ENCODE measurements at regions not wholly inside any gene's neighbourhood (a gene's known extent, or its start where the extent isn't known, plus 50 kb on each side); places are given as distances from the start of the nearest gene placed in this dataset.
"Not testable (repeated sequence)": the region's sequence is repeated elsewhere in the genome, so short reads cannot be mapped to it uniquely, and the experiment has no call there.

- no peak for TF ChIP-seq EZH2 (IDR thresholded peaks at IDR 0.05)
- TF ChIP-seq FOXP2 (optimal IDR thresholded peaks at IDR 0.05; ENCODE audit: control extremely low read depth, extremely low read length, insufficient read depth): no peak
- no peak for TF ChIP-seq POLR2AphosphoS5 (IDR thresholded peaks at IDR 0.05; ENCODE audit: borderline replicate concordance, low read depth, low read length)
- H3K36me3 ChIP-seq (ENCODE audit: insufficient read depth, low read length): no peaks in the 10 kb centered on the region
- no peak overlapping the region for H3K9ac ChIP-seq (ENCODE audit: insufficient read length)
- no peak for DNase-seq (ENCODE audit: low read depth, low spot score)
- H3K4me3 ChIP-seq: no peak overlapping the region
- no peaks in the 10 kb centered on the region for H3K9me3 ChIP-seq (ENCODE audit: low read depth, low read length)
- H3K27ac ChIP-seq: no peak overlapping the region
Measured at GRCh38 chr11:122592641-122593040, 62.9 kb upstream of the UBASH3B start.

DNA sequence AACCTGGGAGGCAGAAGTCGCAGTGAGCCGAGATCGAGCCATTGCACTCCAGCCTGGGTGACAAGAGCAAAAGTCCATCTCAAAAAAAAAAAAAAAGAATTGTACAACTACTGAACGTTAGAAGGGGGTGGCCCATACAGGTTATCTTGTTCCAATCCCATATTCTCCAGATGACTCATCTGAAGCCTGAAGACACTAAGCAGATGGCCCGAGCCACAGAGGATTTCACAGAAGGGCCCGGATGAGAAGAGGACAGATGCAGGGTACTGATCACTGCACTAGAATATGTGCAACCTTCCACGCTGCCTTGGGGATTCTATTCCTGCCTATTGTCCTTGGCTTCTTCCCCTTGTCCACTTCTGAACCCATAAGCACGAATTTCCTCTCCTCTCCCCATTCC lies 70.9 kb upstream of the UBASH3B start:
- H3K36me3 ChIP-seq (ENCODE audit: insufficient read depth, low read length): no peaks in the 10 kb centered on the region
- no peaks in the 10 kb centered on the region for H3K9me3 ChIP-seq (ENCODE audit: low read depth, low read length)
- no peak for TF ChIP-seq POLR2AphosphoS5 (IDR thresholded peaks at IDR 0.05; ENCODE audit: borderline replicate concordance, low read depth, low read length)
- TF ChIP-seq EZH2 (IDR thresholded peaks at IDR 0.05): no peak
- TF ChIP-seq FOXP2 (optimal IDR thresholded peaks at IDR 0.05; ENCODE audit: control extremely low read depth, extremely low read length, insufficient read depth): no peak
- no peak overlapping the region for H3K27ac ChIP-seq
- DNase-seq (ENCODE audit: low read depth, low spot score): no peak
- no peak overlapping the region for H3K4me3 ChIP-seq
- no peak overlapping the region for H3K9ac ChIP-seq (ENCODE audit: insufficient read length)

- not testable (repeated sequence) for H3K36me3 ChIP-seq (ENCODE audit: insufficient read depth, low read length); H3K4me3 ChIP-seq; H3K9ac ChIP-seq (ENCODE audit: insufficient read length); H3K27ac ChIP-seq; DNase-seq (ENCODE audit: low read depth, low spot score); H3K9me3 ChIP-seq (ENCODE audit: low read depth, low read length)
Measured at GRCh38 chr11:122580071-122580470, 75.5 kb upstream of the UBASH3B start.

DNA sequence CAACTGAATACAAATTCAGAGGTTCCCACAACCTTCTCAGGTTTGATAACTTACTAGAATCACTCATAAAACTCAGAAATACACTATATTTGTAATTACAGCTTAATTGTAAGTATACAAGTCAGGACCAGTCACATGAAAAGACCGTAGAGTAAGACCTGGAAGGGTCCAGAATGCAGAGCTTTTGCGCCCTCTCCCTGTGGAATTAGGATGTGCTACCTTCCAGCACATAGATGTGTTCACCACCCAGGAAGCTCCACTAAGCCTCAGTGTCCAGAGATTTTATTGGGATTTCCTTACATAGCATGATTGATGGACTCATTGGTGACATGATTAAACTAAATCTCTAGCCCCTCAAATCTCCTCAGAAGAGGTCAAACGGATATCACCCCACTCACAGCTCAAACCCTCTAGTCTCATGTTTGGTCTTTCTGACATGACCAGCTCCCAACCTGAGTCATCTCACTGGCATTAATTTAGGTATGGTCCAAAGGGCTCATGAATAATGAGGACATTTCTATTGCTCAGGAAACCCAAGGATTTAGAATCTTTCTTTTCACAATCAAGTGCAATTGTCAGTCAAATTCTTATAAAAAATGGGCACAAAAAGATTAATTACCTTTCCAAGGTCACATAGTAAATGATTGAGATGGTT lies 77.2 kb upstream of the UBASH3B start:
- H3K36me3 ChIP-seq (ENCODE audit: insufficient read depth, low read length): no peaks in the 10 kb centered on the region
- H3K9ac ChIP-seq (ENCODE audit: insufficient read length): no peak overlapping the region
- no peak overlapping the region for H3K4me3 ChIP-seq
- no peak for DNase-seq (ENCODE audit: low read depth, low spot score)
- TF ChIP-seq FOXP2 (optimal IDR thresholded peaks at IDR 0.05; ENCODE audit: control extremely low read depth, extremely low read length, insufficient read depth) (no peak), EZH2 (IDR thresholded peaks at IDR 0.05) (no peak), POLR2AphosphoS5 (IDR thresholded peaks at IDR 0.05; ENCODE audit: borderline replicate concordance, low read depth, low read length) (no peak)
- H3K27ac ChIP-seq: no peak overlapping the region
- H3K9me3 ChIP-seq (ENCODE audit: low read depth, low read length): no peaks in the 10 kb centered on the region

DNA sequence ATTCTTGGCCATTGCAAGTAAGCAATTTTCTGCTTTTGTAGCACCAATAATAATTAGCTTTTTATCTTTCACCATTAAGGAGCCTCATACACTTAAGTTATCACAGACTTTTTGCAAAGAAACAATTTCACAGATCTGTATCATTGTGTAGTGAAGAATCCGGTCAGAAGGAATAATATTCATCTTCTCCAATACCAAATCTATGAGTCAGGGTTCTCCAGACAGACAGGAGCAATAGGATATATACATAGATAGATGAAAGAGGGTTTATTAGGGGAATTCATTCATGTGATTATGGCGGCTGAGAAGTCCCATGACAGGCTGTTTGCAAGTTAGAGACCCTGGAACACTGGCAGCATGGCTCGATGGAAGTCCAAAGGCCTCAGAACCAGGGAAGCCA lies 82.9 kb upstream of the UBASH3B start:
- DNase-seq (ENCODE audit: low read depth, low spot score): no peak
- Histone ChIP-seq H3K27ac (no peak overlapping the region), H3K9ac (ENCODE audit: insufficient read length) (no peak overlapping the region), H3K36me3 (ENCODE audit: insufficient read depth, low read length) (no peaks in the 10 kb centered on the region), H3K4me3 (no peak overlapping the region), H3K9me3 (ENCODE audit: low read depth, low read length) (no peaks in the 10 kb centered on the region)
- TF ChIP-seq EZH2 (IDR thresholded peaks at IDR 0.05): no peak
- TF ChIP-seq POLR2AphosphoS5 (IDR thresholded peaks at IDR 0.05; ENCODE audit: borderline replicate concordance, low read depth, low read length): no peak
- TF ChIP-seq FOXP2 (optimal IDR thresholded peaks at IDR 0.05; ENCODE audit: control extremely low read depth, extremely low read length, insufficient read depth): no peak

- TF ChIP-seq EZH2 (IDR thresholded peaks at IDR 0.05) (no peak), FOXP2 (optimal IDR thresholded peaks at IDR 0.05; ENCODE audit: control extremely low read depth, extremely low read length, insufficient read depth) (no peak), POLR2AphosphoS5 (IDR thresholded peaks at IDR 0.05; ENCODE audit: borderline replicate concordance, low read depth, low read length) (no peak)
- DNase-seq (ENCODE audit: low read depth, low spot score): no peak
- no peak overlapping the region for H3K9ac ChIP-seq (ENCODE audit: insufficient read length)
- H3K27ac ChIP-seq: no peak overlapping the region
- H3K9me3 ChIP-seq (ENCODE audit: low read depth, low read length): no peaks in the 10 kb centered on the region
- no peaks in the 10 kb centered on the region for H3K36me3 ChIP-seq (ENCODE audit: insufficient read depth, low read length)
- H3K4me3 ChIP-seq: no peak overlapping the region
Measured at GRCh38 chr11:122563761-122564160, 91.8 kb upstream of the UBASH3B start.

GRCh38 chr11:122559734-122560382 lies 95.7 kb upstream of the UBASH3B start:
- Histone ChIP-seq H3K27ac (no peak overlapping the region), H3K9me3 (ENCODE audit: low read depth, low read length) (no peaks in the 10 kb centered on the region)
- DNase-seq (ENCODE audit: low read depth, low spot score): no peak

DNA sequence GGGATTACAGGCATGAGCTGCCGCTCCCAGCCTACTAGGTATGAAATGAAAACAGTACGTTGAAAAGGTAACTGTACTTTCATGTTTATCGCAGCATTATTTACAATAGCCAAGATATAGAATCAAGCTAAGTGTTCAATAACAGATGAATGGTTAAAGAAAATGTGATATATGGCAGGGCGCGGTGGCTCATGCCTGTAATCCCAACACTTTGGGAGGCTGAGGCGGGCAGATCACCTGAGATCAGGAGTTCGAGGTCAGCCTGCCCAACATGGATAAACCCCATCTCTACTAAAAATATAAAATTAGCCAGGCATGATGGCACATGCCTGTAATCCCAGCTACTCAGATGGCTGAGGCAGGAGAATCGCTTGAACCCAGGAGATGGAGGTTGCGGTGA lies 96.3 kb upstream of the UBASH3B start:
- not testable (repeated sequence) for H3K4me3 ChIP-seq; H3K36me3 ChIP-seq (ENCODE audit: insufficient read depth, low read length); H3K27ac ChIP-seq; DNase-seq (ENCODE audit: low read depth, low spot score); H3K9ac ChIP-seq (ENCODE audit: insufficient read length); H3K9me3 ChIP-seq (ENCODE audit: low read depth, low read length)

More at GRCh38 chr11:122559734-122560382, 95.7 kb upstream of the UBASH3B start:
- TF ChIP-seq EZH2 (IDR thresholded peaks at IDR 0.05): no peak
- no peak for TF ChIP-seq FOXP2 (optimal IDR thresholded peaks at IDR 0.05; ENCODE audit: control extremely low read depth, extremely low read length, insufficient read depth)
- no peak for TF ChIP-seq POLR2AphosphoS5 (IDR thresholded peaks at IDR 0.05; ENCODE audit: borderline replicate concordance, low read depth, low read length)
- Histone ChIP-seq H3K9ac (ENCODE audit: insufficient read length) (no peak overlapping the region), H3K4me3 (no peak overlapping the region), H3K36me3 (ENCODE audit: insufficient read depth, low read length) (no peaks in the 10 kb centered on the region)

DNA sequence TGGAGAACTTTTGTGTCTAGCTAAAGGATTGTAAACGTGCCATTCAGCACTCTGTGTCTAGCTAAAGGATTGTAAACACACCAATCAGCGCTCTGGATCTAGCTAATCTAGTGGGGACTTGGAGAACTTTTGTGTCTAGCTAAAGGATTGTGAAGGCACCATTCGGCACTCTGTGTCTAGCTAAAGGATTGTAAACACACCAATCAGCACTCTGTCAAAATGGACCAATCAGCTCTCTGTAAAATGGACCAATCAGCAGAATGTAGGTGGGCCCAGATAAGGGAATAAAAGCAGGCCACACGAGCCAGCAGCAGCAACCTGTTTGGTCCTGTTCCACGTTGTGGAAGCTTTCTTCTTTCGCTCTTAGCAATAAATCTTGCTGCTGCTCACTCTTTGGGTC lies 98.4 kb upstream of the UBASH3B start:
- DNase-seq (ENCODE audit: low read depth, low spot score); H3K4me3 ChIP-seq; H3K36me3 ChIP-seq (ENCODE audit: insufficient read depth, low read length): not testable (repeated sequence)

More for the DNA sequence above, 98.4 kb upstream of the UBASH3B start:
- H3K9ac ChIP-seq (ENCODE audit: insufficient read length); H3K9me3 ChIP-seq (ENCODE audit: low read depth, low read length); H3K27ac ChIP-seq: not testable (repeated sequence)

All from SK-N-MC (cell line).